ENCODE measurements at regions not wholly inside any gene's neighbourhood (a gene's known extent, or its start where the extent isn't known, plus 50 kb on each side); places are given as distances from the start of the nearest gene placed in this dataset.

- Mint-ChIP-seq H3K27ac (ENCODE audit: unreplicated experiment) (no peak overlapping the region), H3K4me3 (ENCODE audit: low read depth, unreplicated experiment) (no peak overlapping the region), H3K9me3 (ENCODE audit: low read depth, unreplicated experiment) (peaks cover 4% of the 10 kb centered on the region), H3K36me3 (ENCODE audit: insufficient read depth, unreplicated experiment) (no peaks in the 10 kb centered on the region), H3K4me1 (ENCODE audit: low read depth, unreplicated experiment) (no peaks in the 10 kb centered on the region), H3K27me3 (ENCODE audit: unreplicated experiment) (no peaks in the 10 kb centered on the region)
- no peak for DNase-seq
- CTCF ChIA-PET: no interaction called here
- BruUV-seq (replicated peaks): no TSS peak
- TF ChIP-seq CTCF (IDR thresholded peaks at IDR 0.05; ENCODE audit: unreplicated experiment): no peak
- intact Hi-C loops (cut with micrococcal nuclease; ENCODE audit: unreplicated experiment): no loop called here
Observed at GRCh38 chr4:33711826-33712225, 2532.5 kb downstream of the ARAP2 start.

DNA sequence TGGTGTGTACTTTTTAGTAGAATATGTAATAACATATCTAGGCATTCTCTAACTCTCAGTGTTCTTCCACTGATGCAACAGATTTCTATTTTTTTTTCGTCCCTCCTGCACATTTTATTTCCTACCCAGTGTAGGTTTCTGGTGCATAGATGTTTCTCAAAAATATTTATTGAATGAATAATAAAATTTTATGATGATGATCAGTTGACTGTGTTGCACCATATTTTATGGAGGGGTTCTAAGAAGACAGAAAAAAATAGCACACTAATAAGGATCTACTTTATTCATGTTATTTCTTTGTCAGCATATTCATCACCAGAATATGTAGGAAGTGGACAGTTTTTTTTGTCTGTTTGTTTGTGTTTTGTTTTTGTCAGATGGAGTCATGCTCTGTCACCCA, 2529.3 kb downstream of the ARAP2 start:
- H3K27ac Mint-ChIP-seq (ENCODE audit: unreplicated experiment): no peak overlapping the region

GRCh38 chr4:33715841-33716395, 2528.4 kb downstream of the ARAP2 start:
- intact Hi-C loops (cut with micrococcal nuclease; ENCODE audit: unreplicated experiment): no loop called here
- Mint-ChIP-seq H3K27me3 (ENCODE audit: unreplicated experiment) (no peaks in the 10 kb centered on the region), H3K27ac (ENCODE audit: unreplicated experiment) (no peak overlapping the region), H3K4me1 (ENCODE audit: low read depth, unreplicated experiment) (no peaks in the 10 kb centered on the region), H3K36me3 (ENCODE audit: insufficient read depth, unreplicated experiment) (no peaks in the 10 kb centered on the region), H3K9me3 (ENCODE audit: low read depth, unreplicated experiment) (peaks cover 4% of the 10 kb centered on the region), H3K4me3 (ENCODE audit: low read depth, unreplicated experiment) (no peak overlapping the region)
- TF ChIP-seq CTCF (IDR thresholded peaks at IDR 0.05; ENCODE audit: unreplicated experiment): no peak
- CTCF ChIA-PET: no interaction called here
- no peak for DNase-seq
- BruUV-seq (replicated peaks): no TSS peak

More for the DNA sequence above, 2529.3 kb downstream of the ARAP2 start:
- DNase-seq: no peak
- Mint-ChIP-seq H3K36me3 (ENCODE audit: insufficient read depth, unreplicated experiment) (no peaks in the 10 kb centered on the region), H3K9me3 (ENCODE audit: low read depth, unreplicated experiment) (peaks cover 7% of the 10 kb centered on the region), H3K4me1 (ENCODE audit: low read depth, unreplicated experiment) (no peaks in the 10 kb centered on the region), H3K4me3 (ENCODE audit: low read depth, unreplicated experiment) (no peak overlapping the region), H3K27me3 (ENCODE audit: unreplicated experiment) (no peaks in the 10 kb centered on the region)
- no peak for TF ChIP-seq CTCF (IDR thresholded peaks at IDR 0.05; ENCODE audit: unreplicated experiment)
- no TSS peak for BruUV-seq (replicated peaks)
- CTCF ChIA-PET: no interaction called here
- intact Hi-C loops (cut with micrococcal nuclease; ENCODE audit: unreplicated experiment): no loop called here

DNA sequence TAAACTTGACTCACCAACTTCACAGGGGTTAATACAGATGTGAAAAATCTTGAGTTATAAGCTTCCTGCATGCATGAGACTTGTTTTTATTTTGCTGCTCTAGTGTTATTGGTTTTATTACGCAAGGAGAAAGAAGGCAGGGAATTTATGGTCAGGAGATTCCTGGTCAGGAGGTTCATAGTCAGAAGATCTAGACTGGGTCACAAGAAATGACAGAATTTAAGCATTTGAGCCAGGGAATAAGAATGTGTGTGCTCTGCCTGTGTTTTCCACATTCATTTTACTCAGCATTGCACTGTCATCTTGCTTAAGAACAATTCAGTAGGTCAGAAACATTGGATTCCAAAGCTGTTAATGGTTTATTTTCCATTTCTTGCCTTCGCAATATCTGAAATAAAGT, 2522.1 kb downstream of the ARAP2 start:
- H3K27me3 Mint-ChIP-seq (ENCODE audit: unreplicated experiment): no peaks in the 10 kb centered on the region
- no peaks in the 10 kb centered on the region for H3K36me3 Mint-ChIP-seq (ENCODE audit: insufficient read depth, unreplicated experiment)
- CTCF ChIA-PET: no interaction called here
- intact Hi-C loops (cut with micrococcal nuclease; ENCODE audit: unreplicated experiment): no loop called here
- no TSS peak for BruUV-seq (replicated peaks)
- no peak overlapping the region for H3K27ac Mint-ChIP-seq (ENCODE audit: unreplicated experiment)
- H3K4me3 Mint-ChIP-seq (ENCODE audit: low read depth, unreplicated experiment): no peak overlapping the region
- DNase-seq: no peak
- peaks cover 3% of the 10 kb centered on the region for H3K9me3 Mint-ChIP-seq (ENCODE audit: low read depth, unreplicated experiment)
- no peak for TF ChIP-seq CTCF (IDR thresholded peaks at IDR 0.05; ENCODE audit: unreplicated experiment)
- no peaks in the 10 kb centered on the region for H3K4me1 Mint-ChIP-seq (ENCODE audit: low read depth, unreplicated experiment)

All from Calu3 (cell line).